T-helper 1 cell treated with Interleukin-12 subunit alpha and Interleukin-12 subunit beta and Interleukin-4 antibody, amounts not matched to agents 30 ng/mL and 1 ng/mL, for 36 hours (primary cell): ENCODE measurements at regions not wholly inside any gene's neighbourhood (a gene's known extent, or its start where the extent isn't known, plus 50 kb on each side); places are given as distances from the start of the nearest gene placed in this dataset.

ENCODE experiments used
- intact Hi-C: fragments of 100-400 bp; cut with micrococcal nuclease; formaldehyde crosslinking; loops from one replicate; pipeline ENCODE4 v1.15.1; 2024

- intact Hi-C loops = loop anchor here (10.0 kb wide), 1 partner anchor 117 kb away; no protein-coding TSS in a partner anchor
These were observed 205.7 kb downstream of the UACA start for GRCh38 chr15:70557521-70558258.

- intact Hi-C loops = loop anchor here (10.0 kb wide), 1 partner anchor 118 kb away; no protein-coding TSS in a partner anchor
These were observed 206.6 kb downstream of the UACA start for GRCh38 chr15:70556779-70557178.

- intact Hi-C loops = loop anchor here (10.0 kb wide), 1 partner anchor 119 kb away; no protein-coding TSS in a partner anchor
These were observed 207.1 kb downstream of the UACA start for GRCh38 chr15:70556151-70556741.

- intact Hi-C loops = loop anchor here (10.0 kb wide), 1 partner anchor 119 kb away; no protein-coding TSS in a partner anchor
These were observed 207.6 kb downstream of the UACA start for GRCh38 chr15:70555713-70556112.

GRCh38 chr15:70547846-70548487, 215.4 kb downstream of the UACA start:
- intact Hi-C loops = no loop called here

GRCh38 chr15:70545526-70545925, 217.8 kb downstream of the UACA start:
- intact Hi-C loops = no loop called here

- intact Hi-C loops = no loop called here
These were observed 221.8 kb downstream of the UACA start for GRCh38 chr15:70541511-70541910.

- intact Hi-C loops = no loop called here
These were observed 223.3 kb downstream of the UACA start for GRCh38 chr15:70539912-70540530.

- intact Hi-C loops = no loop called here
These were observed 223.9 kb downstream of the UACA start for GRCh38 chr15:70539409-70539808.

GRCh38 chr15:70538278-70538677, 225.1 kb downstream of the UACA start:
- intact Hi-C loops = no loop called here

GRCh38 chr15:70535955-70536338, 227.4 kb downstream of the UACA start:
- intact Hi-C loops = loop anchor here (1.0 kb wide), 1 partner anchor 23 kb away; no protein-coding TSS in a partner anchor

GRCh38 chr15:70535071-70535954, 228.0 kb downstream of the UACA start:
- intact Hi-C loops = loop anchor here (1.0 kb wide), 1 partner anchor 24 kb away; no protein-coding TSS in a partner anchor

- intact Hi-C loops = no loop called here
These were observed 229.2 kb downstream of the UACA start for GRCh38 chr15:70533931-70534742.

GRCh38 chr15:70532531-70533186, 230.7 kb downstream of the UACA start:
- intact Hi-C loops = no loop called here

GRCh38 chr15:70531576-70531975, 231.8 kb downstream of the UACA start:
- intact Hi-C loops = no loop called here

- intact Hi-C loops = no loop called here
These were observed 232.5 kb downstream of the UACA start for GRCh38 chr15:70530906-70531305.

GRCh38 chr15:70530503-70530902, 232.9 kb downstream of the UACA start:
- intact Hi-C loops = no loop called here

- intact Hi-C loops = no loop called here
These were observed 233.3 kb downstream of the UACA start for GRCh38 chr15:70530017-70530499.

GRCh38 chr15:70528816-70529215, 234.5 kb downstream of the UACA start:
- intact Hi-C loops = loop anchor here (1.0 kb wide), 4 partner anchors 17 to 432 kb away; partner anchors contain the start of gene TLE3
